KBM-7 (cell line): ENCODE measurements at regions not wholly inside any gene's neighbourhood (a gene's known extent, or its start where the extent isn't known, plus 50 kb on each side); places are given as distances from the start of the nearest gene placed in this dataset.
A peak's percentile ranks its signal among the peaks of the same experiment; 100 is the strongest.
"Not testable (repeated sequence)": the region's sequence is repeated elsewhere in the genome, so short reads cannot be mapped to it uniquely, and the experiment has no call there.

Source experiments
- DNase-seq: peaks from one replicate; pipeline ENCODE4 v3.0.0-alpha.2; 2015
- in situ Hi-C: fragments of 300-500 bp; cut with MboI; formaldehyde crosslinking; loops from 2 replicates; pipeline ENCODE4 v1.14.3; 2020; ENCODE audit warnings: low sequenced_read_pairs, low pct_unique_long_range_greater_than_20kb, mixed read lengths

- in situ Hi-C loops, DNase-seq: not testable (repeated sequence)
Measured at GRCh38 chr10:9273126-9273833, 1218.8 kb downstream of the GATA3 start.

GRCh38 chr10:9274206-9274755 lies 1219.8 kb downstream of the GATA3 start:
- DNase-seq: no peak
- in situ Hi-C loops: no loop called here

GRCh38 chr10:9275861-9276260 lies 1221.4 kb downstream of the GATA3 start:
- in situ Hi-C loops: no loop called here
- DNase-seq: no peak

- no peak for DNase-seq
- in situ Hi-C loops: no loop called here
Measured at GRCh38 chr10:9285690-9286089, 1231.2 kb downstream of the GATA3 start.

GRCh38 chr10:9289811-9290210 lies 1235.3 kb downstream of the GATA3 start:
- DNase-seq: no peak
- in situ Hi-C loops: no loop called here

GRCh38 chr10:9291081-9291480 lies 1236.6 kb downstream of the GATA3 start:
- no peak for DNase-seq

GRCh38 chr10:9294132-9294663 lies 1239.7 kb downstream of the GATA3 start:
- in situ Hi-C loops: no loop called here
- DNase-seq: no peak

More at GRCh38 chr10:9291081-9291480, 1236.6 kb downstream of the GATA3 start:
- in situ Hi-C loops: no loop called here

- in situ Hi-C loops: no loop called here
- DNase-seq: no peak
Measured at GRCh38 chr10:9294865-9295264, 1240.4 kb downstream of the GATA3 start.

- DNase-seq: no peak
- in situ Hi-C loops: no loop called here
Measured at GRCh38 chr10:9296190-9296589, 1241.7 kb downstream of the GATA3 start.

- DNase-seq: no peak
- in situ Hi-C loops: no loop called here
Measured at GRCh38 chr10:9297580-9297979, 1243.1 kb downstream of the GATA3 start.

- no peak for DNase-seq
- in situ Hi-C loops: no loop called here
Measured at GRCh38 chr10:9299966-9300365, 1245.5 kb downstream of the GATA3 start.

- DNase-seq: peak; percentile 11
- in situ Hi-C loops: no loop called here
Measured at GRCh38 chr10:9301148-9301547, 1246.7 kb downstream of the GATA3 start.

- no peak for DNase-seq
- in situ Hi-C loops: no loop called here
Measured at GRCh38 chr10:9301554-9301953, 1247.1 kb downstream of the GATA3 start.

- DNase-seq: peak; percentile 88
- in situ Hi-C loops: no loop called here
Measured at GRCh38 chr10:9302140-9302746, 1247.8 kb downstream of the GATA3 start.

- in situ Hi-C loops: no loop called here
- peak; percentile 38 for DNase-seq
Measured at GRCh38 chr10:9305018-9305655, 1250.6 kb downstream of the GATA3 start.

GRCh38 chr10:9311702-9312499 lies 1257.4 kb downstream of the GATA3 start:
- in situ Hi-C loops: no loop called here
- DNase-seq: no peak

GRCh38 chr10:9315292-9315691 lies 1260.8 kb downstream of the GATA3 start:
- in situ Hi-C loops: no loop called here
- DNase-seq: no peak

GRCh38 chr10:9331583-9332008 lies 1277.1 kb downstream of the GATA3 start:
- peak; percentile 39 for DNase-seq
- in situ Hi-C loops: no loop called here

- DNase-seq: no peak
- in situ Hi-C loops: no loop called here
Measured at GRCh38 chr10:9334270-9334669, 1279.8 kb downstream of the GATA3 start.
